ENCODE measurements at regions not wholly inside any gene's neighbourhood (a gene's known extent, or its start where the extent isn't known, plus 50 kb on each side); places are given as distances from the start of the nearest gene placed in this dataset.

- TF ChIP-seq CREB1 (IDR thresholded peaks at IDR 0.05) (no peak), POLR2A (IDR thresholded peaks at IDR 0.05; ENCODE audit: control extremely low read depth in 1 of 2, low read depth in 2 of 2, low read length in 2 of 2) (no peak), EGR1 (IDR thresholded peaks at IDR 0.05; ENCODE audit: borderline replicate concordance, low read depth, low read length) (no peak), FOSL1 (IDR thresholded peaks at IDR 0.05; ENCODE audit: insufficient read depth, low read depth, low read length) (no peak), RAD21 (IDR thresholded peaks at IDR 0.05 in 1 of 2, conservative IDR thresholded peaks at IDR 0.05 in 1 of 2; ENCODE audit: low read depth in 2 of 2, low read length in 2 of 2) (no peak)
These were observed 179.7 kb downstream of the HSD17B3 start (continued) for GRCh38 chr9:96122282-96122681.
